ENCODE measurements at regions not wholly inside any gene's neighbourhood (a gene's known extent, or its start where the extent isn't known, plus 50 kb on each side); places are given as distances from the start of the nearest gene placed in this dataset.

- TF ChIP-seq, protein P1, sequence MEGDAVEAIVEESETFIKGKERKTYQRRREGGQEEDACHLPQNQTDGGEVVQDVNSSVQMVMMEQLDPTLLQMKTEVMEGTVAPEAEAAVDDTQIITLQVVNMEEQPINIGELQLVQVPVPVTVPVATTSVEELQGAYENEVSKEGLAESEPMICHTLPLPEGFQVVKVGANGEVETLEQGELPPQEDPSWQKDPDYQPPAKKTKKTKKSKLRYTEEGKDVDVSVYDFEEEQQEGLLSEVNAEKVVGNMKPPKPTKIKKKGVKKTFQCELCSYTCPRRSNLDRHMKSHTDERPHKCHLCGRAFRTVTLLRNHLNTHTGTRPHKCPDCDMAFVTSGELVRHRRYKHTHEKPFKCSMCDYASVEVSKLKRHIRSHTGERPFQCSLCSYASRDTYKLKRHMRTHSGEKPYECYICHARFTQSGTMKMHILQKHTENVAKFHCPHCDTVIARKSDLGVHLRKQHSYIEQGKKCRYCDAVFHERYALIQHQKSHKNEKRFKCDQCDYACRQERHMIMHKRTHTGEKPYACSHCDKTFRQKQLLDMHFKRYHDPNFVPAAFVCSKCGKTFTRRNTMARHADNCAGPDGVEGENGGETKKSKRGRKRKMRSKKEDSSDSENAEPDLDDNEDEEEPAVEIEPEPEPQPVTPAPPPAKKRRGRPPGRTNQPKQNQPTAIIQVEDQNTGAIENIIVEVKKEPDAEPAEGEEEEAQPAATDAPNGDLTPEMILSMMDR (conservative IDR thresholded peaks at IDR 0.05 in 1 of 2, IDR thresholded peaks at IDR 0.05 in 1 of 2; ENCODE audit: extremely low read depth in 1 of 2, insufficient read depth in 1 of 2, low read depth in 1 of 2, low read length in 2 of 2): no peak
- TF ChIP-seq EZH2 (IDR thresholded peaks at IDR 0.05; ENCODE audit: borderline replicate concordance, low read length): no peak
Observed at GRCh38 chr10:78382772-78383171, 349.1 kb downstream of the RPS24 start.

All from mammary epithelial cell (primary cell).